Activated T-cell treated with anti-CD3 and anti-CD28 coated beads for 48 hours (primary cell): ENCODE measurements at regions not wholly inside any gene's neighbourhood (a gene's known extent, or its start where the extent isn't known, plus 50 kb on each side); places are given as distances from the start of the nearest gene placed in this dataset.

ENCODE experiments used
- DNase-seq: peaks from one replicate; pipeline ENCODE4 v3.0.0-alpha.2; 2020; ENCODE audit warnings: low read depth

GRCh38 chrX:79300856-79301255 is 66.3 kb downstream of the ITM2A start:
- DNase-seq = no peak

- no peak for DNase-seq
Measured at GRCh38 chrX:79290596-79290995, 76.5 kb downstream of the ITM2A start.

GRCh38 chrX:79288733-79289132 is 78.4 kb downstream of the ITM2A start:
- DNase-seq = no peak

- no peak for DNase-seq
Measured at GRCh38 chrX:79287724-79288123, 79.4 kb downstream of the ITM2A start.

GRCh38 chrX:79281775-79282174 is 85.4 kb downstream of the ITM2A start:
- DNase-seq = no peak

GRCh38 chrX:79270401-79270800 is 96.7 kb downstream of the ITM2A start:
- peak; percentile 62 for DNase-seq

- DNase-seq = no peak
Measured at GRCh38 chrX:79268788-79269187, 98.3 kb downstream of the ITM2A start.

GRCh38 chrX:79266702-79267101 is 100.4 kb downstream of the ITM2A start:
- DNase-seq = no peak

GRCh38 chrX:79263550-79263949 is 103.6 kb downstream of the ITM2A start:
- DNase-seq = no peak

- peak; percentile 8 for DNase-seq
Measured at GRCh38 chrX:79259073-79259689, 108.0 kb downstream of the ITM2A start.

- DNase-seq = no peak
Measured at GRCh38 chrX:79243691-79244090, 99.2 kb downstream of the GPR174 start.

GRCh38 chrX:79235899-79236298 is 91.4 kb downstream of the GPR174 start:
- no peak for DNase-seq

- no peak for DNase-seq
Measured at GRCh38 chrX:79231662-79232061, 87.2 kb downstream of the GPR174 start.
